ENCODE measurements at regions not wholly inside any gene's neighbourhood (a gene's known extent, or its start where the extent isn't known, plus 50 kb on each side); places are given as distances from the start of the nearest gene placed in this dataset.

GRCh38 chr2:226447338-226448300 lies 352.0 kb downstream of the IRS1 start:
- H3K27me3 ChIP-seq = no peaks in the 10 kb centered on the region
- H3K27ac ChIP-seq = no peak overlapping the region
- no peak overlapping the region for H3K4me3 ChIP-seq
- H3K9me3 ChIP-seq = no peaks in the 10 kb centered on the region
- TF ChIP-seq POLR2AphosphoS5 (IDR thresholded peaks at IDR 0.05) (no peak), POLR2A (IDR thresholded peaks at IDR 0.05) (no peak), CTCF (IDR thresholded peaks at IDR 0.05) (no peak), EP300 (IDR thresholded peaks at IDR 0.05) (no peak)
- WGBS = 72% methylated on average over 5 of the region's 5 CpGs
- no peaks in the 10 kb centered on the region for H3K4me1 ChIP-seq
- no peaks in the 10 kb centered on the region for H3K36me3 ChIP-seq
- no peak for DNase-seq (ENCODE audit: low spot score in 2 of 2)

GRCh38 chr2:226446406-226447001 lies 353.1 kb downstream of the IRS1 start:
- no peak overlapping the region for H3K27ac ChIP-seq
- no peaks in the 10 kb centered on the region for H3K27me3 ChIP-seq
- no peak overlapping the region for H3K4me3 ChIP-seq
- TF ChIP-seq CTCF (IDR thresholded peaks at IDR 0.05) = no peak
- no peak for TF ChIP-seq EP300 (IDR thresholded peaks at IDR 0.05)
- TF ChIP-seq POLR2AphosphoS5 (IDR thresholded peaks at IDR 0.05) = no peak
- TF ChIP-seq POLR2A (IDR thresholded peaks at IDR 0.05) = no peak
- 48% methylated on average over 3 of the region's 3 CpGs for WGBS
- no peaks in the 10 kb centered on the region for H3K9me3 ChIP-seq
- no peaks in the 10 kb centered on the region for H3K4me1 ChIP-seq
- no peak for DNase-seq (ENCODE audit: low spot score in 2 of 2)
- no peaks in the 10 kb centered on the region for H3K36me3 ChIP-seq

GRCh38 chr2:226445216-226445861 lies 354.3 kb downstream of the IRS1 start:
- H3K36me3 ChIP-seq = no peaks in the 10 kb centered on the region
- H3K9me3 ChIP-seq = no peaks in the 10 kb centered on the region
- H3K27ac ChIP-seq = no peak overlapping the region
- no peak overlapping the region for H3K4me3 ChIP-seq
- WGBS = 92% methylated on average over 5 of the region's 5 CpGs
- no peak for DNase-seq (ENCODE audit: low spot score in 2 of 2)
- no peaks in the 10 kb centered on the region for H3K4me1 ChIP-seq
- H3K27me3 ChIP-seq = no peaks in the 10 kb centered on the region
- TF ChIP-seq CTCF (IDR thresholded peaks at IDR 0.05) (no peak), POLR2A (IDR thresholded peaks at IDR 0.05) (no peak), EP300 (IDR thresholded peaks at IDR 0.05) (no peak), POLR2AphosphoS5 (IDR thresholded peaks at IDR 0.05) (no peak)

- H3K9me3 ChIP-seq = no peaks in the 10 kb centered on the region
- 91% methylated on average over 5 of the region's 5 CpGs for WGBS
- H3K27me3 ChIP-seq = no peaks in the 10 kb centered on the region
- H3K36me3 ChIP-seq = no peaks in the 10 kb centered on the region
- H3K27ac ChIP-seq = no peak overlapping the region
- no peak for DNase-seq (ENCODE audit: low spot score in 2 of 2)
- no peaks in the 10 kb centered on the region for H3K4me1 ChIP-seq
- no peak overlapping the region for H3K4me3 ChIP-seq
- TF ChIP-seq POLR2A (IDR thresholded peaks at IDR 0.05) (no peak), CTCF (IDR thresholded peaks at IDR 0.05) (no peak), POLR2AphosphoS5 (IDR thresholded peaks at IDR 0.05) (no peak), EP300 (IDR thresholded peaks at IDR 0.05) (no peak)
These were observed 356.5 kb downstream of the IRS1 start for GRCh38 chr2:226443112-226443511.
